Ascending aorta (tissue), 2 donors: ENCODE measurements at regions not wholly inside any gene's neighbourhood (a gene's known extent, or its start where the extent isn't known, plus 50 kb on each side); places are given as distances from the start of the nearest gene placed in this dataset.

Experiments
- DNase-seq, 2 donors: peaks; one replicate each; pipeline ENCODE4 v3.0.0-alpha.2; 2019; ENCODE audit warnings: low spot score in 2 of 2
- H3K27ac ChIP-seq, 2 donors: fragments of 200-600 bp; sonication (generic); one replicate each; pipeline ENCODE4 v1.5.1; 2016 to 2017; ENCODE audit warnings: mild to moderate bottlenecking in 1 of 2
- H3K27me3 ChIP-seq: fragments of 200-600 bp; sonication (generic); one replicate; pipeline ENCODE4 v1.5.1; 2017
- H3K36me3 ChIP-seq, 2 donors: fragments of 200-600 bp; sonication (generic); one replicate each; pipeline ENCODE4 v1.5.1; 2016
- H3K4me1 ChIP-seq, 2 donors: fragments of 200-600 bp; sonication (generic); one replicate each; pipeline ENCODE4 v1.5.1; 2016 to 2017; ENCODE audit warnings: mild to moderate bottlenecking in 1 of 2
- H3K4me3 ChIP-seq, 2 donors: fragments of 200-600 bp; sonication (generic); one replicate each; pipeline ENCODE4 v1.5.1; 2016 to 2017; ENCODE audit warnings: mild to moderate bottlenecking in 1 of 2
- H3K9me3 ChIP-seq, 2 donors: fragments of 200-600 bp; sonication (generic); one replicate each; pipeline ENCODE4 v1.5.1; 2016
- CTCF ChIP-seq, 3 experiments: fragments of 200-600 bp in 2 of 3; fragments of 450-650 bp in 1 of 3; sonication (generic) in 2 of 3; IDR thresholded peaks; one replicate each; pipeline ENCODE4 v1.5.1; 2016 to 2019; ENCODE audit warnings: antibody characterized with exemption in 3 of 3, mild to moderate bottlenecking in 1 of 3, moderate library complexity in 1 of 3
- intact Hi-C: fragments of 100-400 bp; cut with DNase I; formaldehyde crosslinking; loops from one replicate; pipeline ENCODE4 v1.15.1; 2023

- intact Hi-C loops, result no loop called here
- Histone ChIP-seq H3K9me3 (peaks cover 8 to 20% of the 10 kb centered on the region in 2 donors), H3K4me1 (no peaks in the 10 kb centered on the region), H3K4me3 (no peak overlapping the region), H3K27me3 (no peaks in the 10 kb centered on the region), H3K27ac (no peak overlapping the region), H3K36me3 (no peaks in the 10 kb centered on the region)
- TF ChIP-seq CTCF (IDR thresholded peaks at IDR 0.05), result no peak
- DNase-seq, result no peak
Observed at GRCh38 chr7:159272739-159273138, 128.1 kb upstream of the VIPR2 start.

DNA sequence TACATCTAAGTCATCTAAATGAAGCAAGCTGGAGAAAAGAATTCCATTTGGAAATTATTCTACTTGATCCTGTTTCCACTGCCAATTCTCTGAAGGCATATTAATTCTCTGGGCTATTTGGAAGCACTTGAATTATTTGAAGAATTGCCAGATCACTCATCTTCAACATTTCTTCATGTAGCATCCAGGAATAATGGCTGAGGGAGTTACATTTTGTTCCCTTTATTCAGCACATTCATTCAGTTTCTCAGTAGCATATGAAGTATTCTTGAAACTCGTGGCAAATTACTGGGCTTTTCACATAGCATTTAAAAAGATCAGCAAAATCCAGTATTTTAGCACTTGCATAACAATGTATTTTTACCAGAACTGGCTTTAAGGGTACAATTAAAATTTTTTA, 127.1 kb upstream of the VIPR2 start:
- intact Hi-C loops, result no loop called here
- no peaks in the 10 kb centered on the region for H3K27me3 ChIP-seq
- no peaks in the 10 kb centered on the region for H3K4me1 ChIP-seq
- no peak overlapping the region for H3K4me3 ChIP-seq
- H3K27ac ChIP-seq, result no peak overlapping the region
- no peak for TF ChIP-seq CTCF (IDR thresholded peaks at IDR 0.05)
- peaks cover 8 to 20% of the 10 kb centered on the region in 2 donors for H3K9me3 ChIP-seq
- no peak for DNase-seq
- H3K36me3 ChIP-seq, result no peaks in the 10 kb centered on the region

GRCh38 chr7:159269745-159270144, 125.1 kb upstream of the VIPR2 start:
- Histone ChIP-seq H3K4me1 (no peaks in the 10 kb centered on the region), H3K27me3 (no peaks in the 10 kb centered on the region), H3K9me3 (peaks cover 8 to 20% of the 10 kb centered on the region in 2 donors), H3K4me3 (no peak overlapping the region), H3K27ac (no peak overlapping the region), H3K36me3 (no peaks in the 10 kb centered on the region)
- intact Hi-C loops, result loop anchor here (1.0 kb wide), 1 partner anchor 17 kb away; no protein-coding TSS in a partner anchor
- no peak for TF ChIP-seq CTCF (IDR thresholded peaks at IDR 0.05)
- no peak for DNase-seq

DNA sequence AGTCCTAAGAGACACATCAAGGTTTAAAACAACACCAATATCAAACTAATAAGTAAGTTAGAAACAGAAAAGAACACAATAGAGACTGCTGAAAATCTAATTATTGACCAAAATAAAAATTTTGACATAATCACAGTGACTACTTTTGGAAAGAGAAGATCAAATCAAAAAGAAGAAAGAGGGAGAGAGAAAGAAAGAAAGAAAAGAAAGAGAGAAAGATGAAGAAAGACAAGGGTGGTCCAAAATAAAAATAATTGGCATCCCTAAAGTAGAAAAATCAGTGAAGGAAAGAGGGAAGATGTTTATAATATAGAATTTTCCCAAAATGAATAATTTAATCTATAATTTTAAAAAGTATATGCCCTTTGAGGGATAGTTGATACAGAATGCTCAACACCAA, 118.8 kb upstream of the VIPR2 start:
- Histone ChIP-seq H3K4me3 (no peak overlapping the region), H3K9me3 (peaks cover 0 to 10% of the 10 kb centered on the region in 2 donors), H3K4me1 (no peaks in the 10 kb centered on the region), H3K27me3 (no peaks in the 10 kb centered on the region), H3K27ac (no peak overlapping the region), H3K36me3 (no peaks in the 10 kb centered on the region)
- intact Hi-C loops, result no loop called here
- DNase-seq, result no peak
- no peak for TF ChIP-seq CTCF (IDR thresholded peaks at IDR 0.05)

- intact Hi-C loops, result no loop called here
- Histone ChIP-seq H3K9me3 (no peaks in the 10 kb centered on the region), H3K36me3 (no peaks in the 10 kb centered on the region), H3K4me1 (no peaks in the 10 kb centered on the region), H3K27me3 (no peaks in the 10 kb centered on the region), H3K4me3 (no peak overlapping the region), H3K27ac (no peak overlapping the region)
- no peak for DNase-seq
- no peak for TF ChIP-seq CTCF (IDR thresholded peaks at IDR 0.05)
Observed at GRCh38 chr7:159253657-159254056, 109.0 kb upstream of the VIPR2 start.

DNA sequence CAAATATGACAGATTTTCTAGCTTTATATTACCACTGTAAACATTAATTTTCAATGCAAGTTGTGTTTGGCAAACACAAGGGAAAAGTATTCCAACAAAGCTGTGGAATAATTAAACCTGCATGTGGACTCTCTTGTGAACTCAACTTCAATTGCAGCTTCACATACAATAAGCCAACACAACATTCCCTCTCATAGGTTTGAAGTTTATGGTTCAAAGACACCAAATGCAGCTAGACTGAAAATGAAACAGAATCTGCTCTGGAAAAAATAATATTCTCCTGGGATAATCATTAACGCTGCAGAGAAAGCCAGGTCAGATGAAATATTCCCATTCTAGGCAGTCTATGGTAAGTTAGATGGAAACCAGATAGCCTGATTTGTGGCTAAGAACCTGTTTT, 105.8 kb upstream of the VIPR2 start:
- Histone ChIP-seq H3K27ac (no peak overlapping the region), H3K4me1 (no peaks in the 10 kb centered on the region), H3K27me3 (no peaks in the 10 kb centered on the region), H3K4me3 (no peak overlapping the region), H3K36me3 (no peaks in the 10 kb centered on the region), H3K9me3 (no peaks in the 10 kb centered on the region)
- no peak for DNase-seq
- intact Hi-C loops, result no loop called here
- no peak for TF ChIP-seq CTCF (IDR thresholded peaks at IDR 0.05)
